H9 (cell line): ENCODE measurements at regions not wholly inside any gene's neighbourhood (a gene's known extent, or its start where the extent isn't known, plus 50 kb on each side); places are given as distances from the start of the nearest gene placed in this dataset.

Experiments
- DNase-seq: peaks from one replicate; pipeline ENCODE4 v3.0.0-alpha.2; 2017
- H2AFZ ChIP-seq: one replicate; pipeline ENCODE4 v1.6.1; 2013; ENCODE audit warnings: mild to moderate bottlenecking, low read length, control low read depth, moderate library complexity
- H2AK5ac ChIP-seq: 2 replicates; pipeline ENCODE4 v1.6.1; 2013; ENCODE audit warnings: low read length, control low read depth, mixed read lengths; ENCODE audit not compliant: insufficient read length
- H2BK120ac ChIP-seq: one replicate; pipeline ENCODE4 v1.6.1; 2013; ENCODE audit warnings: low read depth, mild to moderate bottlenecking, low read length, control low read depth, inconsistent platforms; ENCODE audit not compliant: poor library complexity, severe bottlenecking
- H2BK12ac ChIP-seq: 2 replicates; pipeline ENCODE4 v1.6.1; 2013; ENCODE audit warnings: low read length, control low read depth, mixed read lengths, low read depth; ENCODE audit not compliant: insufficient read length
- H2BK15ac ChIP-seq: 2 replicates; pipeline ENCODE4 v1.6.1; 2013; ENCODE audit warnings: low read depth, low read length, control low read depth
- H2BK20ac ChIP-seq: one replicate; pipeline ENCODE4 v1.6.1; 2013; ENCODE audit warnings: low read depth, mild to moderate bottlenecking, low read length, control low read depth, inconsistent platforms; ENCODE audit not compliant: poor library complexity, severe bottlenecking
- H2BK5ac ChIP-seq: 2 replicates; pipeline ENCODE4 v1.6.1; 2013; ENCODE audit warnings: low read length, control low read depth, mixed read lengths; ENCODE audit not compliant: insufficient read length
- H3K14ac ChIP-seq: 2 replicates; pipeline ENCODE4 v1.6.1; 2013; ENCODE audit warnings: low read length, control low read depth; ENCODE audit not compliant: insufficient read depth
- H3K18ac ChIP-seq: 2 replicates; pipeline ENCODE4 v1.6.1; 2013; ENCODE audit warnings: low read depth, mild to moderate bottlenecking, mixed read lengths, low read length, control low read depth; ENCODE audit not compliant: insufficient read length
- H3K23ac ChIP-seq: 2 replicates; pipeline ENCODE4 v1.6.1; 2013; ENCODE audit warnings: low read length, control low read depth, mixed read lengths, low read depth; ENCODE audit not compliant: insufficient read length
- H3K23me2 ChIP-seq: 2 replicates; pipeline ENCODE4 v1.6.1; 2013; ENCODE audit warnings: low read depth, mild to moderate bottlenecking, mixed read lengths, low read length, control low read depth; ENCODE audit not compliant: insufficient read length, poor library complexity, severe bottlenecking
- H3K27ac ChIP-seq: 2 replicates; pipeline ENCODE4 v1.5.1; 2013; ENCODE audit warnings: low read length, control low read depth, mixed read lengths, low read depth; ENCODE audit not compliant: insufficient read length
- H3K27me3 ChIP-seq: 2 replicates; pipeline ENCODE4 v1.6.1; 2013; ENCODE audit warnings: low read length, control low read depth, inconsistent platforms; ENCODE audit not compliant: insufficient read depth
- H3K4ac ChIP-seq: 2 replicates; pipeline ENCODE4 v1.6.1; 2013; ENCODE audit warnings: low read depth, mild to moderate bottlenecking, control low read depth, inconsistent platforms, low read length, moderate library complexity
- H3K4me1 ChIP-seq: 2 replicates; pipeline ENCODE4 v1.6.1; 2013; ENCODE audit warnings: low read length, control low read depth, inconsistent platforms; ENCODE audit not compliant: insufficient read depth
- H3K4me2 ChIP-seq: 2 replicates; pipeline ENCODE4 v1.6.1; 2013; ENCODE audit warnings: low read length, control low read depth, mixed read lengths; ENCODE audit not compliant: insufficient read length, insufficient read depth
- H3K56ac ChIP-seq: 2 replicates; pipeline ENCODE4 v1.6.1; 2013; ENCODE audit warnings: low read depth, mild to moderate bottlenecking, mixed read lengths, low read length, control low read depth; ENCODE audit not compliant: insufficient read length
- H3K79me1 ChIP-seq: 2 replicates; pipeline ENCODE4 v1.6.1; 2013; ENCODE audit warnings: low read depth, mild to moderate bottlenecking, moderate library complexity, low read length, control low read depth, inconsistent platforms; ENCODE audit not compliant: insufficient read depth, poor library complexity, severe bottlenecking
- H3K79me2 ChIP-seq: 2 replicates; pipeline ENCODE4 v1.6.1; 2013; ENCODE audit warnings: low read length, control low read depth, inconsistent platforms; ENCODE audit not compliant: insufficient read depth
- H3K9ac ChIP-seq: 2 replicates; pipeline ENCODE4 v1.6.1; 2013; ENCODE audit warnings: low read length, control low read depth, mixed read lengths; ENCODE audit not compliant: insufficient read length; ENCODE audit errors: extremely low read depth
- H3K9me3 ChIP-seq: one replicate; pipeline ENCODE4 v1.6.1; 2013; ENCODE audit warnings: low read depth, low read length, inconsistent platforms; ENCODE audit not compliant: control insufficient read depth
- H3T11ph ChIP-seq: one replicate; pipeline ENCODE4 v1.6.1; 2013; ENCODE audit warnings: mild to moderate bottlenecking, low read length, control low read depth, inconsistent platforms
- H4K20me1 ChIP-seq: one replicate; pipeline ENCODE4 v1.6.1; 2013; ENCODE audit not compliant: control insufficient read depth, insufficient read length, insufficient read depth
- H4K5ac ChIP-seq: 2 replicates; pipeline ENCODE4 v1.6.1; 2013; ENCODE audit warnings: low read depth, mild to moderate bottlenecking, mixed read lengths, low read length, control low read depth; ENCODE audit not compliant: insufficient read length
- H4K8ac ChIP-seq: replicated peaks from 2 replicates; pipeline ENCODE4 v1.6.1; 2013; ENCODE audit warnings: low read length, control low read depth, mixed read lengths, low read depth; ENCODE audit not compliant: insufficient read length
- H4K91ac ChIP-seq: 2 replicates; pipeline ENCODE4 v1.6.1; 2013; ENCODE audit warnings: low read depth, mild to moderate bottlenecking, moderate library complexity, mixed read lengths, low read length, control low read depth; ENCODE audit not compliant: insufficient read length
- H3K27ac Mint-ChIP-seq, 3 experiments: 2 replicates in 2 of 3; 3 replicates in 1 of 3; pipeline ENCODE4 v1.8.0; 2020 to 2021; ENCODE audit warnings: mixed read lengths in 3 of 3, mild to moderate bottlenecking in 1 of 3, moderate library complexity in 1 of 3
- H3K27me3 Mint-ChIP-seq: 2 replicates; pipeline ENCODE4 v1.8.0; 2021; ENCODE audit warnings: low read depth, mild to moderate bottlenecking, moderate library complexity, mixed read lengths
- H3K36me3 Mint-ChIP-seq, 3 experiments: 2 replicates in 2 of 3; 3 replicates in 1 of 3; pipeline ENCODE4 v1.8.0; 2020 to 2021; ENCODE audit warnings: low read depth in 3 of 3, mixed read lengths in 3 of 3; ENCODE audit not compliant: insufficient read depth in 1 of 3
- H3K4me1 Mint-ChIP-seq, 2 experiments: 2 replicates each; pipeline ENCODE4 v1.8.0; 2020; ENCODE audit warnings: mixed read lengths in 2 of 2
- H3K4me3 Mint-ChIP-seq, 2 experiments: 2 replicates in 1 of 2; 3 replicates in 1 of 2; pipeline ENCODE4 v1.8.0; 2020 to 2021; ENCODE audit warnings: mild to moderate bottlenecking in 2 of 2, mixed read lengths in 2 of 2, moderate library complexity in 1 of 2
- H3K9me3 Mint-ChIP-seq, 2 experiments: 2 replicates in 1 of 2; 3 replicates in 1 of 2; pipeline ENCODE4 v1.8.0; 2020; ENCODE audit warnings: mild to moderate bottlenecking in 2 of 2, mixed read lengths in 2 of 2, moderate library complexity in 1 of 2
- WGBS: extraction: QIAGEN DNeasy Blood & Tissue Kit; methylation state at CpG from one replicate; pipeline ENCODE4 v1.1.7; 2013; ENCODE audit warnings: missing lambda C conversion rate, low lambda C conversion rate, mixed read lengths; ENCODE audit not compliant: insufficient read length; ENCODE audit errors: extremely low coverage; 5-methylcytosine and 5-hydroxymethylcytosine counted together
- TF ChIP-seq, protein P1 (sequence below): fragments of 200-600 bp; sonication (generic); conservative IDR thresholded peaks from 3 replicates; pipeline ENCODE4 v1.8.0; 2021; ENCODE audit warnings: antibody characterized with exemption, mild to moderate bottlenecking

DNA sequence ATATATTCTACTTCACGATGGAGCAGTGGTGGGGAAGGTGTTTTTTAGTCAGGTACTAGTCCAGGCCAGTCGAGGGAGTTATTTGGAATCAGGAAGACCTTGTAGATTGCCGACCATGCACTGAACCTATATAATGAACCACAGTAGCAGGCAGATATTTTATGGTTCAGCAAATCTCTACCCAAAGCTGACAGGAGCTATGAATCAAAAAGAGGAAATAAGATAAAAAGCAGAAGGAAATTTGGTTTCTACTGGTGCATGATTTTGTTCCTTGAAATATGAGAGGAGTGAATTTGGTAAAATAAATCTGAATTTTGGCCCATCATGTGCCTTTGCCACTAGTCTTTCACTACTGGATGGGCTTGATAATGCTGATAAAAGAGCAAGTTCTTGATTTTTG is 924.3 kb upstream of the DIAPH2 start:
- Histone ChIP-seq H3T11ph (no peak overlapping the region), H3K27me3 (no peaks in the 10 kb centered on the region), H3K4me2 (no peak overlapping the region), H4K91ac (no peak overlapping the region), H3K4ac (no peak overlapping the region), H3K9ac (no peak overlapping the region), H3K14ac (no peak overlapping the region), H2AFZ (no peak overlapping the region), H3K4me1 (no peaks in the 10 kb centered on the region), H4K5ac (no peak overlapping the region), H3K79me2 (no peaks in the 10 kb centered on the region), H4K8ac (no peak overlapping the region), H4K20me1 (no peaks in the 10 kb centered on the region), H2BK15ac (no peak overlapping the region), H2BK12ac (no peak overlapping the region), H3K79me1 (no peaks in the 10 kb centered on the region), H3K9me3 (no peaks in the 10 kb centered on the region), H2AK5ac (no peak overlapping the region), H2BK5ac (no peak overlapping the region), H3K18ac (no peak overlapping the region), H3K23ac (no peak overlapping the region), H3K23me2 (no peaks in the 10 kb centered on the region), H2BK120ac (no peak overlapping the region), H3K56ac (no peak overlapping the region), H3K27ac (no peak overlapping the region), H2BK20ac (no peak overlapping the region)
- no peak overlapping the region for H3K27ac Mint-ChIP-seq
- no CpG with 5 or more reads among the region's 3 CpGs for WGBS
- no peaks in the 10 kb centered on the region for H3K27me3 Mint-ChIP-seq
- TF ChIP-seq, protein P1, sequence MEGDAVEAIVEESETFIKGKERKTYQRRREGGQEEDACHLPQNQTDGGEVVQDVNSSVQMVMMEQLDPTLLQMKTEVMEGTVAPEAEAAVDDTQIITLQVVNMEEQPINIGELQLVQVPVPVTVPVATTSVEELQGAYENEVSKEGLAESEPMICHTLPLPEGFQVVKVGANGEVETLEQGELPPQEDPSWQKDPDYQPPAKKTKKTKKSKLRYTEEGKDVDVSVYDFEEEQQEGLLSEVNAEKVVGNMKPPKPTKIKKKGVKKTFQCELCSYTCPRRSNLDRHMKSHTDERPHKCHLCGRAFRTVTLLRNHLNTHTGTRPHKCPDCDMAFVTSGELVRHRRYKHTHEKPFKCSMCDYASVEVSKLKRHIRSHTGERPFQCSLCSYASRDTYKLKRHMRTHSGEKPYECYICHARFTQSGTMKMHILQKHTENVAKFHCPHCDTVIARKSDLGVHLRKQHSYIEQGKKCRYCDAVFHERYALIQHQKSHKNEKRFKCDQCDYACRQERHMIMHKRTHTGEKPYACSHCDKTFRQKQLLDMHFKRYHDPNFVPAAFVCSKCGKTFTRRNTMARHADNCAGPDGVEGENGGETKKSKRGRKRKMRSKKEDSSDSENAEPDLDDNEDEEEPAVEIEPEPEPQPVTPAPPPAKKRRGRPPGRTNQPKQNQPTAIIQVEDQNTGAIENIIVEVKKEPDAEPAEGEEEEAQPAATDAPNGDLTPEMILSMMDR, result no peak
- peaks cover 0 to 9% (median 5%) of the 10 kb centered on the region in 3 experiments; a peak in 4 of 7 replicates for H3K36me3 Mint-ChIP-seq
- no peak overlapping the region for H3K4me3 Mint-ChIP-seq
- peaks cover 18 to 21% of the 10 kb centered on the region in 2 experiments for H3K4me1 Mint-ChIP-seq
- H3K9me3 Mint-ChIP-seq, result peaks cover 2 to 4% of the 10 kb centered on the region in 2 experiments; a peak in 1 of 5 replicates
- DNase-seq, result no peak
